Neural progenitor cell (in vitro differentiated cells): ENCODE measurements at regions not wholly inside any gene's neighbourhood (a gene's known extent, or its start where the extent isn't known, plus 50 kb on each side); places are given as distances from the start of the nearest gene placed in this dataset.

Source experiments
- EZH2phosphoT487 ChIP-seq: fragments of 200-600 bp; sonication (generic); IDR thresholded peaks from 2 replicates; pipeline ENCODE4 v1.6.1; 2017; ENCODE audit warnings: antibody characterized with exemption
- TF ChIP-seq, protein P1 (sequence below): fragments of 200-600 bp; sonication (generic); IDR thresholded peaks from 2 replicates; pipeline ENCODE4 v1.5.1; 2017; ENCODE audit warnings: antibody characterized with exemption, mild to moderate bottlenecking

DNA sequence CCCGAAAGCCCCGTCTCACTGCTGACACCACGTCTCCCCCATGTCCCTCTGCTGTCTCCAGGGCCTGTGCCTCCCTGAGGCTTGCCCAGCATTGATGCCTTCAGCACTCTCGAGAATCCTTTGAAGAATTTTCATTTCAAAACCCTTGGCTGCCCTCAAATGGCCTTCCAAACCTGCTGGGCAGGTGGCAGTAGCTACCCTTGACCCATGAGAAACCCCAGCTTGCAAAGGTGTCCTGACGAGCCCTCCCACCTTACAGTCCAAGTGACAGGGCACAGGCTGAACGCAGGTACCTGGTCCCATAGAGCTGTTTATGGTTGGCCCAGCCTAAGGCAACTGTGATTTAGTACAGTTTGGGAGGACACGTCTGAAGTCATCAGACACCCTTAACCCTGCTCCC lies 97.2 kb upstream of the SPIN1 start:
- TF ChIP-seq, protein P1, sequence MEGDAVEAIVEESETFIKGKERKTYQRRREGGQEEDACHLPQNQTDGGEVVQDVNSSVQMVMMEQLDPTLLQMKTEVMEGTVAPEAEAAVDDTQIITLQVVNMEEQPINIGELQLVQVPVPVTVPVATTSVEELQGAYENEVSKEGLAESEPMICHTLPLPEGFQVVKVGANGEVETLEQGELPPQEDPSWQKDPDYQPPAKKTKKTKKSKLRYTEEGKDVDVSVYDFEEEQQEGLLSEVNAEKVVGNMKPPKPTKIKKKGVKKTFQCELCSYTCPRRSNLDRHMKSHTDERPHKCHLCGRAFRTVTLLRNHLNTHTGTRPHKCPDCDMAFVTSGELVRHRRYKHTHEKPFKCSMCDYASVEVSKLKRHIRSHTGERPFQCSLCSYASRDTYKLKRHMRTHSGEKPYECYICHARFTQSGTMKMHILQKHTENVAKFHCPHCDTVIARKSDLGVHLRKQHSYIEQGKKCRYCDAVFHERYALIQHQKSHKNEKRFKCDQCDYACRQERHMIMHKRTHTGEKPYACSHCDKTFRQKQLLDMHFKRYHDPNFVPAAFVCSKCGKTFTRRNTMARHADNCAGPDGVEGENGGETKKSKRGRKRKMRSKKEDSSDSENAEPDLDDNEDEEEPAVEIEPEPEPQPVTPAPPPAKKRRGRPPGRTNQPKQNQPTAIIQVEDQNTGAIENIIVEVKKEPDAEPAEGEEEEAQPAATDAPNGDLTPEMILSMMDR = no peak
- no peak for TF ChIP-seq EZH2phosphoT487
